SK-N-MC (cell line): ENCODE measurements at regions not wholly inside any gene's neighbourhood (a gene's known extent, or its start where the extent isn't known, plus 50 kb on each side); places are given as distances from the start of the nearest gene placed in this dataset.

Source experiments
- DNase-seq: peaks from one replicate; pipeline ENCODE4 v3.0.0-alpha.2; 2011; ENCODE audit warnings: low read depth, low spot score
- H3K27ac ChIP-seq: fragments of 200-600 bp; sonication (generic); 2 replicates; pipeline ENCODE4 v1.5.1; 2016; ENCODE audit warnings: mixed run types
- H3K36me3 ChIP-seq: fragments of 200-600 bp; sonication (generic); 2 replicates; pipeline ENCODE4 v1.6.1; 2017; ENCODE audit warnings: antibody characterized with exemption, low read length, mixed read lengths; ENCODE audit not compliant: insufficient read depth
- H3K4me3 ChIP-seq: fragments of 200-600 bp; sonication (generic); 2 replicates; pipeline ENCODE4 v1.5.1; 2016
- H3K9ac ChIP-seq: fragments of 200-600 bp; sonication (generic); 2 replicates; pipeline ENCODE4 v1.8.0; 2017; ENCODE audit warnings: mixed run types, mixed read lengths; ENCODE audit not compliant: insufficient read length
- H3K9me3 ChIP-seq: fragments of 200-600 bp; sonication (generic); 2 replicates; pipeline ENCODE4 v1.6.1; 2017; ENCODE audit warnings: low read depth, mild to moderate bottlenecking, antibody characterized with exemption, low read length, moderate library complexity, mixed read lengths
- EZH2 ChIP-seq: fragments of 200-600 bp; sonication (generic); IDR thresholded peaks from one replicate; pipeline ENCODE4 v1.6.1; 2017; ENCODE audit warnings: antibody characterized with exemption
- FOXP2 ChIP-seq: optimal IDR thresholded peaks from 2 replicates; pipeline ENCODE3; 2011; ENCODE audit warnings: mild to moderate bottlenecking, moderate library complexity; ENCODE audit not compliant: insufficient read depth; ENCODE audit errors: extremely low read length, control extremely low read depth
- POLR2AphosphoS5 ChIP-seq: IDR thresholded peaks from 2 replicates; pipeline ENCODE4 v1.6.1; 2012; ENCODE audit warnings: mild to moderate bottlenecking, low read depth, low read length, borderline replicate concordance

GRCh38 chr10:113992471-113993011 is 51.1 kb upstream of the ADRB1 start:
- DNase-seq = no peak
- Histone ChIP-seq H3K36me3 (peaks cover 7% of the 10 kb centered on the region; the same call in 1 of the 2 replicates), H3K27ac (no peak overlapping the region), H3K4me3 (no peak overlapping the region), H3K9ac (no peak overlapping the region), H3K9me3 (no peaks in the 10 kb centered on the region)
- TF ChIP-seq FOXP2 = no peak
- TF ChIP-seq EZH2 = no peak
- no peak for TF ChIP-seq POLR2AphosphoS5

- no peak for DNase-seq
- TF ChIP-seq EZH2 (no peak), FOXP2 (no peak), POLR2AphosphoS5 (no peak)
These were observed 50.1 kb upstream of the ADRB1 start for GRCh38 chr10:113993489-113993991.

More at GRCh38 chr10:113993489-113993991, 50.1 kb upstream of the ADRB1 start:
- Histone ChIP-seq H3K9me3 (no peaks in the 10 kb centered on the region), H3K36me3 (0 out of 2 replicates have a peak, but pooled peaks cover under 1% of the 10 kb centered on the region), H3K9ac (no peak overlapping the region), H3K27ac (peak overlapping the region; percentile 68; the same call in 1 of the 2 replicates), H3K4me3 (no peak overlapping the region)
